Right cardiac atrium (tissue), 5 donors: ENCODE measurements at regions not wholly inside any gene's neighbourhood (a gene's known extent, or its start where the extent isn't known, plus 50 kb on each side); places are given as distances from the start of the nearest gene placed in this dataset.

Source experiments
- ATAC-seq, 2 donors: fragments of 200-7000 bp; cut with Tn5 transposase; one replicate each; pipeline versions ENCODE4 v1.8.0 to v1.9.1; 2020; ENCODE audit warnings: moderate library complexity in 2 of 2, mild to moderate bottlenecking in 1 of 2
- DNase-seq, 3 donors: peaks; one replicate each; pipeline ENCODE4 v3.0.0-alpha.2; 2020
- H3K27ac ChIP-seq: one replicate; pipeline ENCODE4 v1.5.1; 2013; ENCODE audit warnings: mild to moderate bottlenecking, low read length, control low read depth, moderate library complexity
- H3K27me3 ChIP-seq: one replicate; pipeline ENCODE4 v1.6.1; 2013; ENCODE audit not compliant: control insufficient read depth, insufficient read depth
- H3K4me1 ChIP-seq: one replicate; pipeline ENCODE4 v1.6.1; 2013; ENCODE audit warnings: low read length; ENCODE audit not compliant: control insufficient read depth, insufficient read depth
- H3K4me3 ChIP-seq: one replicate; pipeline ENCODE4 v1.5.1; 2013; ENCODE audit warnings: low read length, control low read depth
- H3K9me3 ChIP-seq: one replicate; pipeline ENCODE4 v1.6.1; 2013; ENCODE audit warnings: low read length; ENCODE audit not compliant: control insufficient read depth
- WGBS: extraction: QIAGEN DNeasy Blood & Tissue Kit; methylation state at CpG from one replicate; pipeline ENCODE4 v1.1.7; 2013; 5-methylcytosine and 5-hydroxymethylcytosine counted together
- intact Hi-C, 4 donors: fragments of 100-400 bp; cut with DNase I; formaldehyde crosslinking; loops; one replicate each; pipeline versions ENCODE4 v1.11.0 to v1.14.0; 2022 to 2023
- donor health status: healthy with polysubstance abuse.
- donor health status: DM: no; HTN: yes; CAD: no.
- donor health status: DM: no; HTN: no; CAD: no.
- donor health status: DM: no; HTN: yes; CAD: no; lungs with severe emphysema.
- donor health status: DM: yes; HTN: yes; CAD: no.

DNA sequence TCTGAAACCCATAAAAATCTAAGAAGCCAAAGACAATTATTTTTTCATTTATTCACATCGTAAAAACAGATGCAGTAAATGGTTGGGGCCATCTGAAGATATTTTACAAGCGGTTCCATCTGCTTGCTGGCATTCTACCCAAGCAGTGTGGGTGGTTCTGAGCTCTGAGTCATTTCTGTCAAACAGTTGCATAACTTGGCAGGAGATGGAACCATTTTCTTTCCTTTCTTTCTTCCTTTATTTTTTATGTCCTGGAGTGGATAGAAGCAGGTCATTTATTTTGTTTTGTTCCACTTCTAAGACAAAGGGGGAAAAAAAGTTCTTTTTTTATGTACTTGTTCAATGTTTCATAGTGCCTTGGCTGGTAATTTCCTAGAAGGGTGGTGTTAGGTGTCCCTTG is 1151.9 kb upstream of the GOT2 start:
- Histone ChIP-seq H3K4me3 (no peak overlapping the region), H3K27ac (no peak overlapping the region), H3K9me3 (peaks cover 2% of the 10 kb centered on the region), H3K27me3 (no peaks in the 10 kb centered on the region), H3K4me1 (no peaks in the 10 kb centered on the region)
- intact Hi-C loops: no loop called here
- 42% methylated on average over 2 of the region's 2 CpGs for WGBS
- peak; percentile 53 to 75 (median 58) for DNase-seq
- ATAC-seq: peak; percentile 42 to 76

DNA sequence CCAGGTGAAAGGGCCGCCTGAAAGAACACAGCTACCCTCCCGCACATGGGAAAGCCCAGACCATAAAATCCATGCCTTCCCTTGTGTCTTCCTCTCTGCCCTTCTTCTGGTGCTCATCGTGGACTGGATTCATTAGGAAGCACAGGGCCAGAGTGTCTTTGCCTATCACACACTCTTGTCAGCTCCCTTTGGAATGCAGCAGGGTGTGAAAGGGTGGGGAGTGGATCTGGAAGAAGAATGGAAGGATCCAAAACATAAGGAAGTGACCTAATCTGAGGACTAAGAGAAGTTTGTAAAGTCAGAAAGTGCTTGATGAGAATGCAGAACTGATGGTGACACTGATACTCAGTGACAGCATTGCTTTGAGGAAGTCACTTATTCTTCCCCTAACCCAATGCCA is 1147.3 kb upstream of the GOT2 start:
- DNase-seq (no peak), ATAC-seq (no peak)
- Histone ChIP-seq H3K27me3 (no peaks in the 10 kb centered on the region), H3K4me3 (no peak overlapping the region), H3K9me3 (no peaks in the 10 kb centered on the region), H3K4me1 (no peaks in the 10 kb centered on the region), H3K27ac (no peak overlapping the region)
- WGBS: 66% methylated on average over 3 of the region's 3 CpGs
- intact Hi-C loops: no loop called here

DNA sequence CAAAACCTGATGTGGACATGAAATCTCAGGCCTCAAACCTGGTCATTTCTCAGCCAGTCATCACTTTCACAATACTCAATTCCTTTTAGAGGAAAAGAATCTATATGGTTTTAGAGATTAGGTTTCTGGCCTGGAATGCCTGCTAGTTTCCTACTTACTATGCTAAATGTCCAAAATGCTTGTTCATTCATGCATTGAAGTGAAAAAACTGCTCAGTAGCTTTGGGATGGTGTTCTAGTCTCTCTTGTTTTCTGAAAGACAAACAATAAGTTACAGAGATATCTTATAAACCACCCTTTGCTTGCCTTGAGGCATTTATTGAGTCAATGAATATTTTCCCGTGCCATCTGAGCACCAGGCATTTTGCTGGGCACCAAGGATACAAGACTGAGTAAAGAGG is 1146.5 kb upstream of the GOT2 start:
- no peak overlapping the region for H3K4me3 ChIP-seq
- WGBS: 79% methylated on average over 1 of the region's 1 CpG
- intact Hi-C loops: no loop called here

DNA sequence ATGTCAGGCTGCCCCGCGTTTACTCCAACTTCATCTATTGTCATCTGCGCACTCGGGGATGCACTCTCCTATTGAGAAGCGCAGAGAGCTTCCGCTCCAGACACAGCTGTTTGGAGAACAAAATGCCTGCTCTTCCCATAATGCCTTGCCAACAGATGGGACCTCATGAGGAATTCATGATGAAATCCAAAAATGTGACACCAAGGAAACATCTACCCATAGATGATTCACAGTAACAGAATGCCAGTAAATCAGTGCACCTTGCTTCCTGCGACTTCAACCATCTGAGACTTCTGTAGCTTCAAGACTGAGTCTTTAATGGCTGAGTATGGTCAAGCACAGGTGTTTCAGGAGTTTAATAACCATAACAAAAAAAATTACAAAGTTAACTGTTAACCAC is 1144.9 kb upstream of the GOT2 start:
- Histone ChIP-seq H3K4me3 (no peak overlapping the region), H3K4me1 (no peaks in the 10 kb centered on the region), H3K9me3 (no peaks in the 10 kb centered on the region), H3K27ac (no peak overlapping the region), H3K27me3 (no peaks in the 10 kb centered on the region)
- WGBS: 86% methylated on average over 7 of the region's 7 CpGs
- intact Hi-C loops: no loop called here
- ATAC-seq (no peak), DNase-seq (no peak)

More for the DNA sequence above, 1146.5 kb upstream of the GOT2 start:
- DNase-seq (no peak), ATAC-seq (no peak)
- H3K9me3 ChIP-seq: no peaks in the 10 kb centered on the region
- H3K4me1 ChIP-seq: no peaks in the 10 kb centered on the region
- H3K27me3 ChIP-seq: no peaks in the 10 kb centered on the region
- H3K27ac ChIP-seq: no peak overlapping the region

DNA sequence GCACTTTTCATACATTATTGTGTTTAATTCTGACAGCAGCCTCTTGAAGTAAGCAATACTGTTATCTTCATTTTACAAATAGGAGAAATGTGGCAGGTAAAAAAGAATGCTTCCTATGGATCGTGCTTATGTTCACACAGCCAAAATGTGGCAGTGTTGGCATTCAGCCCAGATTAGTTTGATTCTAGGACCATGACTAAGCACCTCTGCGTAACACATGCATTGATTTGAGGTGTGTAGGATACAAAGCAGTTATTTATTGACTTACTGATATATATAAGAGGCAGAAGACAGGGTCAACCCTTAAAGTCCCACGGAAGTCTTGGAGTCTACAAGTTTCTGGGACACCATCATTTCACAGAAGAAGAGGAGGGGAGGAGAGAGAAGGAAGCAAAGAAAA is 1144.4 kb upstream of the GOT2 start:
- intact Hi-C loops: no loop called here
- no peaks in the 10 kb centered on the region for H3K4me1 ChIP-seq
- no peaks in the 10 kb centered on the region for H3K9me3 ChIP-seq
- no peak for ATAC-seq
- H3K27me3 ChIP-seq: no peaks in the 10 kb centered on the region
- no peak for DNase-seq
- WGBS: 32% methylated on average over 3 of the region's 3 CpGs
- no peak overlapping the region for H3K4me3 ChIP-seq
- H3K27ac ChIP-seq: no peak overlapping the region

DNA sequence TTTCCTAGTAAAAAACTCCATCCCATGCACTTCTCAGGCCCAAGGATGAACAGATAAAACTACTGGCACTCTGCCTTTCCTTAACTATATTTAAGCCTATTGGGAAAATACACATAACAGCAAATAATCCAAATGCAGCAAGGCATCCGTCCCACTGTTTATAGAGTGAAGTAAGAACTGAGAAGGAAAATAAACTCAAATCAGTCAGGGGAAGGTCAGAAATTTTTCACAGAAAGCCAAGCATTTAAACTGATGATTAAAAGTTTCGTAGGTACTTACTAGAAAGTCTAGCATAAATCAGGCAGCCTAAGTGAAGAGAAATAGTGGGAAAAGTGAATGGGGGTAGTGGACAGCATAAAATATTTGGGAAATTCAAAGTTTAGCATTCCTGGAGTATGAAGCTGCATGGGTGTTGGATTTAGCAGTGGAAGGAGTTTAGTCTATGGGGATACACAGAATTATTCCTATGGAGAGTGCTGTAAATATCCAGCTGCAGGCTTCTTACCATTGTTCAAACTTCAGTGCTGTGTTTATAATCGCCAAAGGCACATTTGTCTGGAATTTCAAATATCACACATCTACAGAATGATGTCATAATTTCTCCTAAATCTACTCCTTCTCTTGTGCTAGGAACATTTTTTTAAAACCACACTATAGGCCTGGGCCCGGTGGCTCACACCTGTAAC is 1131.0 kb upstream of the GOT2 start:
- intact Hi-C loops: no loop called here
- WGBS: 53% methylated on average over 4 of the region's 4 CpGs
- Histone ChIP-seq H3K4me3 (no peak overlapping the region), H3K27me3 (no peaks in the 10 kb centered on the region), H3K4me1 (no peaks in the 10 kb centered on the region), H3K27ac (no peak overlapping the region), H3K9me3 (no peaks in the 10 kb centered on the region)
- no peak for ATAC-seq
- DNase-seq: no peak

DNA sequence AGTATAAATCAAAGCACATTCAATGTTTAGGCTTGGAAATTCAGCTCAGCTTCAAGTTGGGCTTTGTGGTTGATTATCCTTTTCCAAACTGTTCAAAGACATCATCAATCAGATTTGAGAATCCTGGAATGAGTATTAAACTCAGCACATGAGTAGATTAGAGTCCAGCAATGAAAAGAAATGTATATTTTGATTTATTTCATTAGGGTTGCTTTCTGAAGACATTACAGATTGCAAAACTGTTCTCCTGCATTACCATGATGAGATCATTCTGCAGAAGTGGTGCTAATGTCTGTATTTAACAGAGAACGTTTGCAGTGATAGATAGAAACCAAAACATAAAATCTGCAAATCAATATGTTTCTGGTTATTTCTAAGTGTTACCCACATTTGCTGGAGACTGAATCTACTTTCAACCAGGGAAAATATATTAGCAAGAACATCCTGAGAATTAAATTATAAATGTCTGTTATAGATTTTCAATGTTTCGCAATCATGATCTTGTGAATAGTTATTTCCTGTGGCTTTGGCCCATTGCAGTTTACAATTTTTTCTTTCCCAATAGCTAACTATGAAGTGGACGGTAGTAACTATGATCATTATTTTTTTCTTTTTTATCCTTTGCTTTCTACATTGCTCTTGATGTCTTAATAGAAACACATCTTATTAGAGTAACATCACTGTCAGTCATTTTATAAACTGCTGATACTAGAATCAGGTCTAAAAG is 1125.7 kb upstream of the GOT2 start:
- no peak for DNase-seq
- WGBS: 64% methylated on average over 3 of the region's 3 CpGs

DNA sequence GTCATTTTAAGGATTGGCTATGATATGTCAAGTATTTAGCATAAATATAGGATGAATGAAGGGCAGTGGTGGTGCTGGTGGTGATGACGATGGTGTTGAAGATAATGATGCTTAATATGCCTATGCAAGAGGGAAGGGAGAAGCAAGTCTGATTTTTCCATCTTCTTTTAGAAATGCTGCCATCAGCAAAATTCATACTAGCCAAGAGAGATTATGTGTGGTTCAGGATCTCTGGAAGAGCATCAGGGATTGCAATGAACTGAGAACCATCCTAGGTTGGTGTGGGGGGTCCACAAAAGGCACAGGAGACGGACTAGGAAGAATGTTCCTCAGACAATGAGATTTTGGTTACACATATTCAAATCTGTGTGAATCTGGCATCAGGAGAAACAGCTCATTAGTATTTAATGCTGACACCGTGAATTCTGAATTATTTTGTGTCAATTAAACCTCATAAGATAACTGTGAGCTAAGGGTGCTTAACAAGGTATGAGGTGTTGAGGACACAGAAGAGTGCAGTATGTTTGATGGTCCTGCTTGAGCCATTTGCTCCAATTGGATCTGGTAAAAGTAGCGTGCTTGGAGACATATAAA is 1120.8 kb upstream of the GOT2 start:
- no peaks in the 10 kb centered on the region for H3K4me1 ChIP-seq
- H3K9me3 ChIP-seq: no peaks in the 10 kb centered on the region
- WGBS: 81% methylated on average over 4 of the region's 4 CpGs
- intact Hi-C loops: no loop called here
- H3K27ac ChIP-seq: no peak overlapping the region
- no peak overlapping the region for H3K4me3 ChIP-seq
- H3K27me3 ChIP-seq: no peaks in the 10 kb centered on the region
- no peak for ATAC-seq
- no peak for DNase-seq

More for the DNA sequence above, 1125.7 kb upstream of the GOT2 start:
- ATAC-seq: no peak
- H3K4me3 ChIP-seq: no peak overlapping the region
- intact Hi-C loops: no loop called here
- H3K27ac ChIP-seq: no peak overlapping the region
- no peaks in the 10 kb centered on the region for H3K4me1 ChIP-seq
- H3K9me3 ChIP-seq: no peaks in the 10 kb centered on the region
- no peaks in the 10 kb centered on the region for H3K27me3 ChIP-seq

DNA sequence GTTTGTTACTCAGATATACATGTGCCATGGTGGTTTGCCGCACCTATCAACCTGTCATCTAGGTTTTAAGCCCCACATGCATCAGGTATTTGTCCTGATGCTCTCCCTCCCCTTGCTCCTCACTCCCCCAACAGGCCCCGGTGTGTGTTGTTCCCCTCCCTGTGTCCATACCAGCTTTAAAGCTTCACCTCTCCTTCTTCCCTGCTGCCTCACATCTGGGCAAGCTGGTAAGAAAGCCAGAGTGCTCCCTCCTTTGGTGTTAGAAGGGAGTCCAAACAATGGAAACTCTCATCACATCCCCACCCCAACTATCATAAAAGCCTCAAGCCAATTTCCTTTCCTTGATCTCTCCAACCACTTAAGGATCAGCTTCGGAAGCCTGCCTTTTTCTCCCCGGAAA is 1115.6 kb upstream of the GOT2 start:
- Histone ChIP-seq H3K27ac (no peak overlapping the region), H3K4me1 (peaks cover 2% of the 10 kb centered on the region), H3K9me3 (no peaks in the 10 kb centered on the region), H3K27me3 (no peaks in the 10 kb centered on the region), H3K4me3 (no peak overlapping the region)
- DNase-seq (no peak), ATAC-seq (no peak)
- intact Hi-C loops: no loop called here
- WGBS: 83% methylated on average over 4 of the region's 4 CpGs

DNA sequence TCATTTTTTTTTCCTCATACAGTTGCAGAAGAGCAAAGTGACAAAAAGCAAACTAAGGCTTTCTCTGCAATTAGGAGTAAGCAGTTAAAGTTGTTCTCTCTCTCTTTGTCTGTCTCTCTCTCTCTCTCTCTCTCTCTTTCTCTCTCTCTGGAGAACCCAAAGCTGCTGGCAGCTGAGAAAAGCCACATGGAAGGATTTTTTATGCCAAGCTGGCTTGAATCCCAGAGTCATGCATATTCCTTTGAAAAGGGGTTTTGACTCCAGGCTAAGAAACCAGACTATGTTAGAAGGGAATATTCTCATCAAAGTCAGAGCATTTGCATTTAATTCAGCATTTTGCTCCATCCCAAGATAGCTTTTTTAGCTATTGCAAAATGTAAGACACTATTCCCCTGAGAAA is 1114.2 kb upstream of the GOT2 start:
- DNase-seq: no peak
- no peaks in the 10 kb centered on the region for H3K9me3 ChIP-seq

DNA sequence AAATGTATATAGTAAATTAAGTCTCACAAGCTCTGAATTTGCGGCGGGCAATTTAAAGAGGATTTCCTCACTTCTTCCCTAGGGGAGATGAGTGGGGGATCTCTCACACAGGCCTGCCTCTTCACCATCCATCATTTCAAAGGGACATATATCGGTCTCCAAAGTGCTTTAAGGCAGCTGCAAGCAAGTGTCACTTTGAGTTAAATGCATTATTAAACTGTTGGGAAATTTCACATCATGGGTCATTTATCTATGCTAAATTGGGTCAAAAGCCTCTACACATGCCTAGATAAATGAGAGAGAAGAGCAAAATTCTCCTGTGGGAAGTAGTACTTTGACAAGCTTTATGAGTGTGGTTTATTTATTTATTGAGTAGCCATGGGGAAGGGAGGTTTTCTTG is 1106.1 kb upstream of the GOT2 start:
- H3K4me3 ChIP-seq: no peak overlapping the region
- H3K4me1 ChIP-seq: no peaks in the 10 kb centered on the region
- ATAC-seq (no peak), DNase-seq (no peak)
- no peaks in the 10 kb centered on the region for H3K9me3 ChIP-seq
- no peak overlapping the region for H3K27ac ChIP-seq
- intact Hi-C loops: no loop called here
- 80% methylated on average over 3 of the region's 3 CpGs for WGBS
- no peaks in the 10 kb centered on the region for H3K27me3 ChIP-seq

More for the DNA sequence above, 1114.2 kb upstream of the GOT2 start:
- Histone ChIP-seq H3K27ac (no peak overlapping the region), H3K27me3 (no peaks in the 10 kb centered on the region), H3K4me1 (peaks cover 2% of the 10 kb centered on the region), H3K4me3 (no peak overlapping the region)
- ATAC-seq: no peak
- intact Hi-C loops: no loop called here
